ENCODE measurements at regions not wholly inside any gene's neighbourhood (a gene's known extent, or its start where the extent isn't known, plus 50 kb on each side); places are given as distances from the start of the nearest gene placed in this dataset.

- no peak for DNase-seq (ENCODE audit: low read depth)
- TF ChIP-seq CTCF (IDR thresholded peaks at IDR 0.05; ENCODE audit: insufficient read depth, low read depth, low read length, missing control alignments): no peak
- H3K4me3 ChIP-seq (ENCODE audit: low read depth, low read length): no peak overlapping the region
These were observed 124.9 kb downstream of the DSC3 start for GRCh38 chr18:30917651-30918050.

- TF ChIP-seq CTCF (IDR thresholded peaks at IDR 0.05; ENCODE audit: insufficient read depth, low read depth, low read length, missing control alignments): no peak
- no peak overlapping the region for H3K4me3 ChIP-seq (ENCODE audit: low read depth, low read length)
- DNase-seq (ENCODE audit: low read depth): no peak
These were observed 127.1 kb downstream of the DSC3 start for GRCh38 chr18:30915336-30915988.

- DNase-seq (ENCODE audit: low read depth): no peak
- H3K4me3 ChIP-seq (ENCODE audit: low read depth, low read length): no peak overlapping the region
- no peak for TF ChIP-seq CTCF (IDR thresholded peaks at IDR 0.05; ENCODE audit: insufficient read depth, low read depth, low read length, missing control alignments)
These were observed 134.2 kb downstream of the DSC3 start for GRCh38 chr18:30908381-30908780.

- TF ChIP-seq CTCF (IDR thresholded peaks at IDR 0.05; ENCODE audit: insufficient read depth, low read depth, low read length, missing control alignments): no peak
- H3K4me3 ChIP-seq (ENCODE audit: low read depth, low read length): no peak overlapping the region
- DNase-seq (ENCODE audit: low read depth): peak; percentile 27
These were observed 139.0 kb downstream of the DSC3 start for GRCh38 chr18:30903566-30903965.

GRCh38 chr18:30889519-30890301, 152.8 kb downstream of the DSC3 start:
- no peak overlapping the region for H3K4me3 ChIP-seq (ENCODE audit: low read depth, low read length)
- DNase-seq (ENCODE audit: low read depth): peak; percentile 1
- TF ChIP-seq CTCF (IDR thresholded peaks at IDR 0.05; ENCODE audit: insufficient read depth, low read depth, low read length, missing control alignments): peak; percentile 19

- no peak overlapping the region for H3K4me3 ChIP-seq (ENCODE audit: low read depth, low read length)
- DNase-seq (ENCODE audit: low read depth): no peak
- no peak for TF ChIP-seq CTCF (IDR thresholded peaks at IDR 0.05; ENCODE audit: insufficient read depth, low read depth, low read length, missing control alignments)
These were observed 154.2 kb downstream of the DSC3 start for GRCh38 chr18:30888344-30888743.

Measured in GM12865 (cell line).